CD8-positive, alpha-beta memory T cell (primary cell): ENCODE measurements at regions not wholly inside any gene's neighbourhood (a gene's known extent, or its start where the extent isn't known, plus 50 kb on each side); places are given as distances from the start of the nearest gene placed in this dataset.
"Not testable (repeated sequence)": the region's sequence is repeated elsewhere in the genome, so short reads cannot be mapped to it uniquely, and the experiment has no call there.

Experiments used
- CTCF ChIA-PET: fragments of 350-600 bp; sonication (Branson Sonifier 250); formaldehyde crosslinking; loops from one replicate; lab custom pipeline; 2021; ENCODE audit warnings: antibody characterized with exemption; lab: Charles Lee
- POLR2A ChIA-PET: fragments of 350-600 bp; sonication (Branson Sonifier 250); formaldehyde crosslinking; loops from one replicate; lab custom pipeline; 2021; ENCODE audit warnings: antibody characterized with exemption; lab: Charles Lee
- DNase-seq, 5 donors: peaks; one replicate each; pipeline versions ENCODE4 v3.0.0 to v3.0.0-alpha.2; 2020 to 2022; ENCODE audit warnings: mixed read lengths in 1 of 5
- H3K27ac ChIP-seq: one replicate; pipeline ENCODE4 v1.7.0; 2013; ENCODE audit warnings: low read depth, mild to moderate bottlenecking, low read length, moderate library complexity
- H3K27me3 ChIP-seq: 2 replicates; pipeline ENCODE4 v1.7.0; 2013; ENCODE audit warnings: low read length, mild to moderate bottlenecking; ENCODE audit not compliant: insufficient read depth, poor library complexity, severe bottlenecking
- H3K36me3 ChIP-seq: 2 replicates; pipeline ENCODE4 v1.7.0; 2013; ENCODE audit warnings: mild to moderate bottlenecking, low read length, moderate library complexity; ENCODE audit not compliant: insufficient read depth
- H3K4me1 ChIP-seq: 2 replicates; pipeline ENCODE4 v1.7.0; 2013; ENCODE audit warnings: mild to moderate bottlenecking, low read length, moderate library complexity; ENCODE audit not compliant: insufficient read depth
- H3K4me3 ChIP-seq: 2 replicates; pipeline ENCODE4 v1.7.0; 2013; ENCODE audit warnings: mild to moderate bottlenecking, low read length
- H3K9me3 ChIP-seq: 2 replicates; pipeline ENCODE4 v1.7.0; 2013; ENCODE audit warnings: mild to moderate bottlenecking, low read length
- H3K27ac Mint-ChIP-seq, 8 donors: one replicate each; pipeline ENCODE4 v1.8.0; 2020 to 2021; ENCODE audit warnings: mixed read lengths in 8 of 8, mild to moderate bottlenecking in 6 of 8, inconsistent platforms in 3 of 8, moderate library complexity in 3 of 8
- H3K27me3 Mint-ChIP-seq, 2 donors: one replicate each; pipeline ENCODE4 v1.8.0; 2020 to 2021; ENCODE audit warnings: mixed read lengths in 2 of 2, mild to moderate bottlenecking in 1 of 2, moderate library complexity in 1 of 2
- H3K36me3 Mint-ChIP-seq, 3 donors: one replicate each; pipeline ENCODE4 v1.8.0; 2020 to 2021; ENCODE audit warnings: mixed read lengths in 3 of 3, inconsistent platforms in 1 of 3, mild to moderate bottlenecking in 1 of 3
- H3K4me1 Mint-ChIP-seq, 3 donors: one replicate each; pipeline ENCODE4 v1.8.0; 2020 to 2021; ENCODE audit warnings: mixed read lengths in 3 of 3, inconsistent platforms in 1 of 3, mild to moderate bottlenecking in 1 of 3
- H3K4me3 Mint-ChIP-seq, 7 donors: one replicate each; pipeline ENCODE4 v1.8.0; 2020 to 2021; ENCODE audit warnings: mixed read lengths in 7 of 7, mild to moderate bottlenecking in 6 of 7, moderate library complexity in 4 of 7, inconsistent platforms in 2 of 7
- H3K9me3 Mint-ChIP-seq, 5 donors: one replicate each; pipeline ENCODE4 v1.8.0; 2020 to 2022; ENCODE audit warnings: mixed read lengths in 5 of 5, mild to moderate bottlenecking in 3 of 5, moderate library complexity in 2 of 5, inconsistent platforms in 1 of 5

DNA sequence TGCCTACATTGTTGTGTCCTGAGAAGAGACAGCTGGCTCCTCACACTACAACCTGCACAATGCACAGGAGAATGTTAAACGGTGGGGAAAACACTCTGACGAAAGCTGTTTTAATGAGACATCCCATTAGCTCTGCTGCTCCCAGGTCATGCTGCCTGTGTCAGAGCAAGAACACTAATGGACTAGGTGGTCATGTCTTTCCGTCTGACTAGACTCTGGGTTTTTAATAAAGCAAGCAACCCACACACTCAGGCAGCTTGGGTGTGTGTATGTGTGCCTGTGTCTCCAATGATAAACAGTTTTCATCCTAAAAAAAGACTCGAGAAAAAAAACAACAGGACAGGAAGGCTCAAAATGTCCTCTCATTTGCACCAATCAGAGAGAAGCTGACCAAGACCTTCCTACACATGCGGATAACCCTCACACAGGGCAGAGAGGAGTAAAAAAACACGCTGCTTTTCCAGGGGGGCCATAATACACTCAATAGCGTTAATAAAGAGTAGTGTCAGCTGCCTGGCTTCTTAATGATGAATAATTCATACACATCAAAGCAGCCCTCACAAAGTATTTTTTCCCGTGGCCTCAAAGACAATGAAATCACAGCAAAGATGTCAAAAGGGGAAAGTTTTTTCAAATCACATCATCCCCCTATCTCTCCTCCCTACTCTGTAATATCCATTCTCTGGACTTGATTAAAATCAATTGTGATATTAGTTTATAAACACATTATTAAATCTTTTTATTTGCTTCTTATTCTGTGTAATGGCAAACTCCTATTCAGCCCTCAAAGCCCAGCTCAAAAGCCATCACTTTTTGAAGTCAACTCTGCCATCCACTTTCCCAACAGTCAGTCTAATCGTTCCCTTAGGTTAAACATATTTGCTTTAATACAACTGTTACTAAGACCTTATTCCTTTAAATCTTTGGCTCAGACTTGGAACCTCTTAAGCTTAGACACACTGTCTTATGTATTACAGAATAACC is 244.2 kb upstream of the CDH11 start:
- no peaks in the 10 kb centered on the region for H3K27me3 ChIP-seq
- Mint-ChIP-seq H3K27me3 (no peaks in the 10 kb centered on the region), H3K4me1 (no peaks in the 10 kb centered on the region), H3K27ac (no peak overlapping the region), H3K9me3 (peaks cover 2 to 25% (median 5%) of the 10 kb centered on the region in 5 donors), H3K4me3 (no peak overlapping the region), H3K36me3 (no peaks in the 10 kb centered on the region)
- H3K36me3 ChIP-seq = no peaks in the 10 kb centered on the region
- no peak overlapping the region for H3K4me3 ChIP-seq
- CTCF ChIA-PET = no interaction called here
- POLR2A ChIA-PET = no interaction called here
- H3K4me1 ChIP-seq = no peaks in the 10 kb centered on the region
- H3K9me3 ChIP-seq = no peaks in the 10 kb centered on the region
- DNase-seq = no peak
- H3K27ac ChIP-seq = no peak overlapping the region

DNA sequence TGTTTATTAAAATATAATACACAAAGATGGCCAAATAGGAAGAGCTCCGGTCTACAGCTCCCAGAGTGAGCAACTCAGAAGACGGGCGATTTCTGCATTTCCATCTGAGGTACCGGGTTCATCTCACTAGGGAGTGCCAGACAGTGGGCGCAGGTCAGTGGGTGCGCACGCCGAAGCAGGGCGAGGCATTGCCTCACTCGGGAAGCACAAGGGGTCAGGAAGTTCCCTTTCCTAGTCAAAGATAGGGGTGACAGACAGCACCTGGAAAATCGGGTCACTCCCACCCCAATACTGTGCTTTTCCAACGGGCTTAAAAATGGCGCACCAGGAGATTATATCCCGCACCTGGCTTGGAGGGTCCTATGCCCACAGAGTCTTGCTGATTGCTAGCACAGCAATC is 234.9 kb upstream of the CDH11 start:
- H3K36me3 ChIP-seq, H3K9me3 ChIP-seq, H3K4me3 Mint-ChIP-seq, H3K4me1 ChIP-seq, H3K27ac Mint-ChIP-seq, H3K4me1 Mint-ChIP-seq, POLR2A ChIA-PET, H3K4me3 ChIP-seq, H3K27ac ChIP-seq, H3K27me3 ChIP-seq, H3K36me3 Mint-ChIP-seq, CTCF ChIA-PET, H3K27me3 Mint-ChIP-seq, DNase-seq: not testable (repeated sequence)
- H3K9me3 Mint-ChIP-seq = peaks cover 0 to 11% (median 5%) of the 10 kb centered on the region in 5 donors

DNA sequence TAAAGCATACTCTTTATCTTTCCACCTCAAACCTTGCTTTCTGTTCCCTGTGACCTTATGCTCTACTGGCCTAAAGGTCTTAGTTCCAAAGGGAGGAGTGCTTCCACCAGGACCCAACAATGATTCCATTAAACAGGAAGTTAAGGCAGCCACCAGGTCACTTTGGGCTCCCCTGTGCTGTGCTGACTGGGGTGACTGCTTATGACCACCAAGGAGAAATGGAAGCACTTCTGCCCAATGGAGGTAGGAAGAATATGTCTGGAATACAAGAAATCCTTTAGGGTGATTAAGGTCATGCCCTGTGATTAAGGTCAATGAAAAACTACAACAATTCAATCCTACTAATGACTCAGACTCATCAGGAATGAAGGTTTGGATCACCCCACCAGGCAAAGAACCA is 233.8 kb upstream of the CDH11 start:
- Histone ChIP-seq H3K27ac (no peak overlapping the region), H3K36me3 (no peaks in the 10 kb centered on the region), H3K4me1 (no peaks in the 10 kb centered on the region), H3K9me3 (no peaks in the 10 kb centered on the region), H3K4me3 (no peak overlapping the region), H3K27me3 (no peaks in the 10 kb centered on the region)
- Mint-ChIP-seq H3K36me3 (no peaks in the 10 kb centered on the region), H3K27ac (no peak overlapping the region), H3K4me1 (no peaks in the 10 kb centered on the region), H3K9me3 (peaks cover 0 to 14% (median 5%) of the 10 kb centered on the region in 5 donors), H3K27me3 (peaks cover 0 to 2% of the 10 kb centered on the region in 2 donors), H3K4me3 (no peak overlapping the region)
- DNase-seq = no peak
- ChIA-PET POLR2A (no interaction called here), CTCF (no interaction called here)

DNA sequence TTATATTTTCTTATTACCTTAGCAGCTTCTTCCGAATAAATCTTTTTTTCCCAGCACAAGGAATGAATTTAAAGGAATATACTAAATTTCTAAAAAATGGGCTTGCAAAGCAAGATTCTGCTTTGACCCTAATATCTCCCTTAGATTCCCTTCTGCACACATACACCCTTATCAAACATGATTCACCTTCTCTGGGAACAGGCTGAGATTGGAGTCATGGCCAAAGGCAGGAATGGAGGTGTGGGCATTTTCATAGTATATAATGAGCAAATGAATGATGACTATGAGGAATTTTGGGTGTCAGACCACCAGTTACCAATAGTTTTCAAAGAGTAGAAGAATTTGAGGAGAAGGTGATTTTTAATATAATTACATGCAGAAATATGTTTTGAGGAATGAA is 231.3 kb upstream of the CDH11 start:
- H3K4me1 Mint-ChIP-seq = no peaks in the 10 kb centered on the region
- H3K9me3 Mint-ChIP-seq = peaks cover 4 to 26% (median 9%) of the 10 kb centered on the region in 5 donors
- no peaks in the 10 kb centered on the region for H3K9me3 ChIP-seq
- no peak for DNase-seq
- no peaks in the 10 kb centered on the region for H3K36me3 ChIP-seq
- H3K4me3 ChIP-seq = no peak overlapping the region
- H3K4me3 Mint-ChIP-seq = no peak overlapping the region
- no peaks in the 10 kb centered on the region for H3K27me3 ChIP-seq
- H3K4me1 ChIP-seq = no peaks in the 10 kb centered on the region
- POLR2A ChIA-PET = no interaction called here
- no peak overlapping the region for H3K27ac Mint-ChIP-seq
- no peaks in the 10 kb centered on the region for H3K36me3 Mint-ChIP-seq
- H3K27me3 Mint-ChIP-seq = peaks cover 0 to 2% of the 10 kb centered on the region in 2 donors
- CTCF ChIA-PET = no interaction called here
- H3K27ac ChIP-seq = no peak overlapping the region

DNA sequence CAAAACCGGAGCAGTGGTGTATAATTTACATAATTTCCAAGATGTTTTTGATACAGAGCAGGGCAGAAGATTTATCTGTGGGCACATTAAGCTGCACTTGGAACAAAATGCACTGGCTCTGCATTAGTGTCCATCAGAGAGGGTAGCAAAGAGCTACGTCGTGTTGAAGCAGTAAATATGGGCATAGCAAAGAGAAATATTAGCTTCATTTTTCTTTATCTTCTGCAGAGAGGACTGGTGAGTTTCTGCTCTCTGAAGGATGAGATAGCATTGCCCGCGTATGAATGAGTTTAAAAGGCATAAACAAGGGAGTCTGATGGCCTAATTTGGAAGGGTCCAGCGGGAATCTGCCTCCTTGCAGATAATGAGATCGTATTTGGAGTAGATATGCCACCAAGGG is 227.8 kb upstream of the CDH11 start:
- ChIA-PET CTCF (no interaction called here), POLR2A (no interaction called here)
- peaks cover 0 to 2% of the 10 kb centered on the region in 2 donors for H3K27me3 Mint-ChIP-seq
- no peak overlapping the region for H3K27ac ChIP-seq
- no peak overlapping the region for H3K4me3 ChIP-seq
- DNase-seq = no peak
- no peaks in the 10 kb centered on the region for H3K4me1 ChIP-seq
- H3K4me3 Mint-ChIP-seq = no peak overlapping the region
- no peaks in the 10 kb centered on the region for H3K4me1 Mint-ChIP-seq
- no peak overlapping the region for H3K27ac Mint-ChIP-seq
- no peaks in the 10 kb centered on the region for H3K36me3 ChIP-seq
- peaks cover under 1 to 35% (median 6%) of the 10 kb centered on the region in 5 donors for H3K9me3 Mint-ChIP-seq
- no peaks in the 10 kb centered on the region for H3K9me3 ChIP-seq
- no peaks in the 10 kb centered on the region for H3K36me3 Mint-ChIP-seq
- H3K27me3 ChIP-seq = no peaks in the 10 kb centered on the region

DNA sequence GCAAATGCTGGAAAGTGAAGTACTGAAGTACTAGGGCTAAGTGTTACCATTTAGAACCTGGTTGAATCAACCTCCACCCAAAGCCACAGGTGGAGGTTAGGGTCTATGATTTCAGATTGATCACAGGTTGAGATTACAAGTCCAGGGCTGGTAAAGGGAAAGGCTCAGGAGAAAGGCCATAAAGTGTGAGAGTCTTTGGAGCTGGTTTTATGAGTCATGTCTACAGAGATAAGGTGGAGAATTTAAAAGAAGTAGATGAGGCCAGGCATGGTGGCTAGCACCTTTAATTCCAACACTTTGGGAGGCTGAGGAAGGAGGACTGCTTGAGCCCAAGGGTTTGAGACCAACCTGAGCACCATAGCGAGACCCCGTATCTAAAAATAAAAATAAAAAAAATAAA is 221.7 kb upstream of the CDH11 start:
- no peak overlapping the region for H3K4me3 ChIP-seq
- ChIA-PET POLR2A (no interaction called here), CTCF (no interaction called here)
- DNase-seq = no peak
- peaks cover 0 to 2% of the 10 kb centered on the region in 2 donors for H3K27me3 Mint-ChIP-seq
- no peaks in the 10 kb centered on the region for H3K27me3 ChIP-seq
- H3K27ac ChIP-seq = no peak overlapping the region
- H3K4me1 ChIP-seq = no peaks in the 10 kb centered on the region
- no peaks in the 10 kb centered on the region for H3K4me1 Mint-ChIP-seq
- no peak overlapping the region for H3K27ac Mint-ChIP-seq
- H3K9me3 ChIP-seq = no peaks in the 10 kb centered on the region
- H3K4me3 Mint-ChIP-seq = no peak overlapping the region
- H3K9me3 Mint-ChIP-seq = peaks cover 3 to 37% (median 14%) of the 10 kb centered on the region in 5 donors
- H3K36me3 Mint-ChIP-seq = peaks cover 0 to 1% (median 0%) of the 10 kb centered on the region in 3 donors
- H3K36me3 ChIP-seq = no peaks in the 10 kb centered on the region

DNA sequence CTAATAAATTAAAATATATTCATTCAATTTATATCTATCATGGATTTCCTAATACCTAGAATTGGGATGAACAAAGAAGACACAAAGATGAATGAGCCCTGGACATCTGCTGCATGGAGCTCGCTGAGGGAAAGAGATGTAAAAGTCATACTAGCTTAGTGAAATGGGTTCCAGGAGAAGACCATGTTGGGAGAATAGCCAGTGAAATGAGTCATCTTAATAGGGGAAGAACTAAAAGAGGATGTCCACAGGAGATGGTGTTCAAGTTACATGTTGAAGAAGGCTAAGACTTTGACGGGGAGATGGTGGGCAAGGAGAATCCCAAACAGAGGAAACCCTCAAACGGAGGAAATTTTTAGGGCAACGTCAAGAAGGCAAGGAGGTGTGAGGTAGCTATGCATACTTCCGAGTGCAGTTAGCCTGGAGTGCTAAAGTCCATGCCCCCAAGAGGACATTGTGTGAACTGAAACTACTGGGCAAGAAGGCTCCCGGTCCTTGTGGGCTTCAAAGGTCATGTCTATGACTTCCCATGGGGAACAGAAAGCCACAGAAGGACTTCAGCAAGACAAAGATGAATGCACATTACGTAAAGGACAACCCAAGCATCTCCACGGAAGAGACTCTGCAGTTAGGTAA is 220.5 kb upstream of the CDH11 start:
- no peaks in the 10 kb centered on the region for H3K4me1 Mint-ChIP-seq
- H3K27ac Mint-ChIP-seq = no peak overlapping the region
- CTCF ChIA-PET = no interaction called here
- H3K9me3 Mint-ChIP-seq = peaks cover 0 to 29% (median 14%) of the 10 kb centered on the region in 5 donors
- Histone ChIP-seq H3K4me3 (no peak overlapping the region), H3K9me3 (no peaks in the 10 kb centered on the region), H3K36me3 (no peaks in the 10 kb centered on the region), H3K27me3 (no peaks in the 10 kb centered on the region), H3K27ac (no peak overlapping the region), H3K4me1 (no peaks in the 10 kb centered on the region)
- DNase-seq = no peak
- no peak overlapping the region for H3K4me3 Mint-ChIP-seq
- H3K27me3 Mint-ChIP-seq = peaks cover 0 to 2% of the 10 kb centered on the region in 2 donors
- POLR2A ChIA-PET = no interaction called here
- peaks cover 0 to 1% (median 0%) of the 10 kb centered on the region in 3 donors for H3K36me3 Mint-ChIP-seq

DNA sequence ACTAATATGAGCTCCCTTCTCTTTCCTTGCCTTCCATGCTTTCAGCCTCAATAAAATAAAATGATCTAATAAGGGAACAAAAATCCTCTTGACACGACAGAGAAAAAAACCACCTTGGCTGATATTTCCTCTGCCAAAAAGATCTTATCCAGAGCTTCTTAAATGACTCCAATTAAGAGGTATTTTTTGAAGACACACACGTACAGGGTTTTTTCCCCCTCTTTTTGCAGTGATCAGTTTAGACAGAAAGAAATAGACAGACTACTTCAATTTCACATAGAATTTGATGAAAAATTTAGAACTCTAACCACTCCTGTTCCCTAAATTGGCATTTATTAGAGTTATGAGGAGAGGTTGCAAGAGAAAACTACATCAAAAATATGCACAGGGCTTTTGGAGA is 217.2 kb upstream of the CDH11 start:
- POLR2A ChIA-PET = no interaction called here
- H3K36me3 ChIP-seq = no peaks in the 10 kb centered on the region
- H3K4me3 Mint-ChIP-seq = no peak overlapping the region
- no peak overlapping the region for H3K27ac Mint-ChIP-seq
- no peak overlapping the region for H3K4me3 ChIP-seq
- no peaks in the 10 kb centered on the region for H3K4me1 Mint-ChIP-seq
- H3K27me3 Mint-ChIP-seq = peaks cover 0 to 2% of the 10 kb centered on the region in 2 donors
- DNase-seq = no peak
- CTCF ChIA-PET = no interaction called here
- H3K9me3 Mint-ChIP-seq = peaks cover 2 to 37% (median 22%) of the 10 kb centered on the region in 5 donors
- peaks cover 0 to 1% (median 0%) of the 10 kb centered on the region in 3 donors for H3K36me3 Mint-ChIP-seq
- no peaks in the 10 kb centered on the region for H3K9me3 ChIP-seq
- H3K27me3 ChIP-seq = no peaks in the 10 kb centered on the region
- H3K4me1 ChIP-seq = no peaks in the 10 kb centered on the region
- H3K27ac ChIP-seq = no peak overlapping the region
